ENCODE measurements at regions not wholly inside any gene's neighbourhood (a gene's known extent, or its start where the extent isn't known, plus 50 kb on each side); places are given as distances from the start of the nearest gene placed in this dataset.

DNA sequence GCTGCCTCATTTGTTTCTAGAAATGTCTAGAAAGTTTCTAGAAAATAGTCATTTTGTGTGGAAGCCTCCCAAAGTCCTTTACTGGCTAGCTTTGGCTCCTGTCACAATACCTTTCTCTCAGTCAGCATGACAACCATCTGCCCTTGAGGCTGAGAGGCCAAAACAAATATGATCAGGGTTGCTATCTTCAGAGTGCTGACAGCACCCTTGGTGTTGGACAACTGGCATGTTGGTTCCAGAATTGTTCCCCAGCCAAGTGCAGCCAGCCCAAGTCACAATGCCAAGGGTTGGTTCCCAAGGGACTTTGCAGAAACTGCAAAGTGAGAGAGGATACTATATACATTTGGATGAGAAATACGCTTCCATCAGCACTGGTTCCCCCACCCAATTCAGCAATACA lies 140.9 kb upstream of the GAS1 start:
- no peak overlapping the region for H3K4me3 ChIP-seq (ENCODE audit: low read depth, low read length)
- no peak overlapping the region for H3K27ac ChIP-seq
- DNase-seq = no peak
- H3K9me3 ChIP-seq (ENCODE audit: severe bottlenecking) = no peaks in the 10 kb centered on the region
- H3K27me3 ChIP-seq (ENCODE audit: insufficient read depth, low read depth, severe bottlenecking) = peaks cover 23% of the 10 kb centered on the region
- TF ChIP-seq, protein P1, sequence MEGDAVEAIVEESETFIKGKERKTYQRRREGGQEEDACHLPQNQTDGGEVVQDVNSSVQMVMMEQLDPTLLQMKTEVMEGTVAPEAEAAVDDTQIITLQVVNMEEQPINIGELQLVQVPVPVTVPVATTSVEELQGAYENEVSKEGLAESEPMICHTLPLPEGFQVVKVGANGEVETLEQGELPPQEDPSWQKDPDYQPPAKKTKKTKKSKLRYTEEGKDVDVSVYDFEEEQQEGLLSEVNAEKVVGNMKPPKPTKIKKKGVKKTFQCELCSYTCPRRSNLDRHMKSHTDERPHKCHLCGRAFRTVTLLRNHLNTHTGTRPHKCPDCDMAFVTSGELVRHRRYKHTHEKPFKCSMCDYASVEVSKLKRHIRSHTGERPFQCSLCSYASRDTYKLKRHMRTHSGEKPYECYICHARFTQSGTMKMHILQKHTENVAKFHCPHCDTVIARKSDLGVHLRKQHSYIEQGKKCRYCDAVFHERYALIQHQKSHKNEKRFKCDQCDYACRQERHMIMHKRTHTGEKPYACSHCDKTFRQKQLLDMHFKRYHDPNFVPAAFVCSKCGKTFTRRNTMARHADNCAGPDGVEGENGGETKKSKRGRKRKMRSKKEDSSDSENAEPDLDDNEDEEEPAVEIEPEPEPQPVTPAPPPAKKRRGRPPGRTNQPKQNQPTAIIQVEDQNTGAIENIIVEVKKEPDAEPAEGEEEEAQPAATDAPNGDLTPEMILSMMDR (IDR thresholded peaks at IDR 0.05; ENCODE audit: low read depth, low read length) = no peak
- no peaks in the 10 kb centered on the region for H3K36me3 ChIP-seq

DNA sequence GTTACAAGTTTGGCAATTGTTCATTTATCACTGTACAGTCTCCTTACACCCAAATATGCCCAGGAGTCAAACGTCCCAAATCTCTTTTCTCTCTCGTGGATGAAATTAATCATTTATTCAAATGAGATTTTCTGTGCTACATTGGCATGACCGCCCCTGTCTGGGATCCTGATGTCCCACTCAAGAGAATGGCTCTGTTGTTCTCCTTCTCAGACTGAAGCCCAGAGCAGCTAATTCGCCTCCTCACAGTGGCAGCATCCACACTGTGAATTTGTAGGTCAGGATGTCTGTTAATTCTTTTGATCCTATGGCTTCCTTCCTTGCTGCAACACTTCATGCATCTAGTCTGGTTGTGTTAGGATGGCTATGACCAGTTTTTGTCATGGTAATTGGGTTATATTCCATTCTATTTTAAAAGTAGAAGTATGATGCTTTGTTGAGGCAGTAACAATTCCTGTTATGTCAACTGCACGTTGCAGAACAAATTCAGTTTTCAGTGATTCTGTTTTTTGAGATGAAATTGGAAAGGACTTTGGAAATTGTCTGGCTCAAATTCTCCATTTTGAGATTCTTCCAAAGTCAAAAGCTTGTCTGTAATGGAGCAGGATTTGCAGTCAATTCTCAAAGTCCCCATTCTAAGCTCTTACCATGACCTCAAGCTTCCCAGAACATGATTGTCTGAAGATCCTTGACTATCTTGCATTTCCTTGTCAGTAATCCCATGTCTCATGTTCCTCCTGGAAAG lies 141.5 kb upstream of the GAS1 start:
- peaks cover 5% of the 10 kb centered on the region for H3K9me3 ChIP-seq (ENCODE audit: severe bottlenecking)
- DNase-seq = no peak
- H3K36me3 ChIP-seq = no peaks in the 10 kb centered on the region
- TF ChIP-seq, protein P1 (IDR thresholded peaks at IDR 0.05; ENCODE audit: low read depth, low read length) = no peak
- H3K27me3 ChIP-seq (ENCODE audit: insufficient read depth, low read depth, severe bottlenecking) = peaks cover 19% of the 10 kb centered on the region
- no peak overlapping the region for H3K27ac ChIP-seq
- H3K4me3 ChIP-seq (ENCODE audit: low read depth, low read length) = no peak overlapping the region

DNA sequence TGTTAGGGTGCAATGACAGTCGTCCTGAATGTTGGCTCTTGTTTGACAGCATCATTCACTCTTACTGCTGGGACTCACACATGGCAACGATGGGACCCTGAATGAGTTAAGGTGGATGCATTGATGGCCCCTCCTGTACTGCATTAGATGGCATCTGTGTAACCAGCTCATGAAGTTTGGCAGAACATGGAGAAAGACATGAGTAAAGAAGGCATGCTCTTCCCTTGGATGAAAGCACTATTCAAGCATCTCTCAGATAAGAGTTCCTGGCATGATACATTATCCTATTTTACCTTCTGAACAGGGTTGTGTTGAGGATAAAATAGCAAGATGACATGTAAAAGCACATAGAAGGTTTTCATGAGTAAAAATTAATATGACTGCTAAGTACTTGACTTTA lies 142.2 kb upstream of the GAS1 start:
- Histone ChIP-seq H3K4me3 (ENCODE audit: low read depth, low read length) (no peak overlapping the region), H3K27me3 (ENCODE audit: insufficient read depth, low read depth, severe bottlenecking) (peaks cover 12% of the 10 kb centered on the region), H3K27ac (no peak overlapping the region), H3K36me3 (no peaks in the 10 kb centered on the region), H3K9me3 (ENCODE audit: severe bottlenecking) (peaks cover 5% of the 10 kb centered on the region)
- TF ChIP-seq, protein P1 (IDR thresholded peaks at IDR 0.05; ENCODE audit: low read depth, low read length) = no peak
- no peak for DNase-seq

DNA sequence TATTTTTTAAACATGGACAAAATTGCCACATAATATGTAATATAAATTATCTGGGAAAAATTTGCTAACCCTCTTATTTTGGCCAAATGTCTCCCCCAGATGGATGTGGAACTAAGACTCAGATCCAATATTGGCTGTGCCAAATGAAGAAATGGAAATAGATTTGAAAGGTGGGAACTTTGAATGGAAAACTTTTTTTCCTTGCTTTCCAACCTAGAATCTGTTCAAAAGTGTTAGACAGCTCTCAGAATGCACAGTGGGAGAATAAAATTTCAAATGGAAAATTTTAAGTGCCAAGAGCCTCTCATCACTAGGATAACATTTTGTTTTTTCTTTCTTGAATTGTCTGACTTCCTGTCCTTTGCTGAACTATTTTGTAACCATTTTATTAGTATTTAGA lies 142.6 kb upstream of the GAS1 start:
- Histone ChIP-seq H3K36me3 (no peaks in the 10 kb centered on the region), H3K4me3 (ENCODE audit: low read depth, low read length) (no peak overlapping the region), H3K27me3 (ENCODE audit: insufficient read depth, low read depth, severe bottlenecking) (peaks cover 9% of the 10 kb centered on the region), H3K9me3 (ENCODE audit: severe bottlenecking) (peaks cover 5% of the 10 kb centered on the region), H3K27ac (no peak overlapping the region)
- no peak for DNase-seq
- TF ChIP-seq, protein P1 (IDR thresholded peaks at IDR 0.05; ENCODE audit: low read depth, low read length) = no peak

DNA sequence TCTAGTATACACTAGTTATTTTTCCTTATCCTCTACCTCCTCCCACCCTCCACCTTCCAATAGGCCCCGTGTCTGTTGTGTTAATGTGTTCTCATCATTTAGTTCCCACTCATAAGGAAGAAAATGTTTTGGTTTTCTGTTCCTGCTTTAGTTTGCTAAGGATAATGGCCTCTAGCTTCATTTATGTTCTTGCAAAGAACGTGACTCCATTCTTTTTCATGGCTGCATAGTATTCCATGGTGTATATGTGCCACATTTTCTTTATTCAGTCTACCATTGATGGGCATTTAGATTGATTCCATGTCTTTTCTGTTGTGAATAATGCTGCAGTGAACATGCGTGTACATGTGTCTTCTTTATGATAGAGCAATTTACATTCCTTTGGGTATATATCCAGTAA lies 146.5 kb upstream of the GAS1 start:
- H3K9me3 ChIP-seq (ENCODE audit: severe bottlenecking) = peaks cover 5% of the 10 kb centered on the region
- TF ChIP-seq, protein P1 (IDR thresholded peaks at IDR 0.05; ENCODE audit: low read depth, low read length) = no peak
- H3K27ac ChIP-seq = no peak overlapping the region
- DNase-seq = no peak
- peaks cover 12% of the 10 kb centered on the region for H3K27me3 ChIP-seq (ENCODE audit: insufficient read depth, low read depth, severe bottlenecking)
- H3K36me3 ChIP-seq = no peaks in the 10 kb centered on the region
- H3K4me3 ChIP-seq (ENCODE audit: low read depth, low read length) = no peak overlapping the region

DNA sequence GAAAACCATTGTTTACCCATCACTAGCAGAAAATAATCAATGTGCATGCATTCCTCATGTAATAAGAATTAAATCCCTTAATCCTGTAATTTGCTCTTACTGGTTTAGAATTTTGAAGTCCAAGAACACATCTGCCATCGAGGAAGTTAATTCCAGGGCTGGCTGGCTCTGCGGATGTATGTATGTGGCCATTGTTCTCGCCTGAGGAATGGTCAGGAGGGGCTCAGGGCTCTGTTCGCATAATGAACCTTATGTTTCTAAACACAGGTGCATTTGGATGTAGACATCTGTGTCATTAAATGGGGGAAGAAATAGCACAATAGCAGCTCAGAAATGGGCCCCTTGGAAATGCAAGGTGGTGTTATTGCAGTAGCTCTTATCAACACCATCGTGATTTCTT lies 148.6 kb upstream of the GAS1 start:
- no peak overlapping the region for H3K4me3 ChIP-seq (ENCODE audit: low read depth, low read length)
- no peak overlapping the region for H3K27ac ChIP-seq
- H3K36me3 ChIP-seq = no peaks in the 10 kb centered on the region
- H3K9me3 ChIP-seq (ENCODE audit: severe bottlenecking) = peaks cover 5% of the 10 kb centered on the region
- no peak for DNase-seq
- H3K27me3 ChIP-seq (ENCODE audit: insufficient read depth, low read depth, severe bottlenecking) = peaks cover 20% of the 10 kb centered on the region
- TF ChIP-seq, protein P1 (IDR thresholded peaks at IDR 0.05; ENCODE audit: low read depth, low read length) = no peak
